Loucy (cell line): ENCODE measurements at regions not wholly inside any gene's neighbourhood (a gene's known extent, or its start where the extent isn't known, plus 50 kb on each side); places are given as distances from the start of the nearest gene placed in this dataset.
"Not testable (repeated sequence)": the region's sequence is repeated elsewhere in the genome, so short reads cannot be mapped to it uniquely, and the experiment has no call there.

Source experiments
- H2AFZ ChIP-seq: fragments of 200-600 bp; sonication (generic); 2 replicates; pipeline ENCODE4 v1.6.0; 2016; ENCODE audit warnings: antibody characterized with exemption, mild to moderate bottlenecking, low read length, moderate library complexity
- H3F3A ChIP-seq: fragments of 200-600 bp; 2 replicates; pipeline ENCODE4 v1.6.0; 2016; ENCODE audit warnings: antibody characterized with exemption, low read depth, mild to moderate bottlenecking
- H3K27me3 ChIP-seq: fragments of 200-600 bp; sonication (generic); 2 replicates; pipeline ENCODE4 v1.6.1; 2014; ENCODE audit warnings: low read length, mild to moderate bottlenecking; ENCODE audit not compliant: insufficient read depth, poor library complexity, severe bottlenecking
- H3K36me3 ChIP-seq: fragments of 200-600 bp; sonication (generic); 2 replicates; pipeline ENCODE4 v1.6.1; 2016; ENCODE audit warnings: low read length; ENCODE audit not compliant: insufficient read depth
- H3K4me1 ChIP-seq: fragments of 200-600 bp; sonication (generic); 2 replicates; pipeline ENCODE4 v1.5.1; 2014; ENCODE audit warnings: low read length, mild to moderate bottlenecking; ENCODE audit not compliant: insufficient read depth, poor library complexity, severe bottlenecking
- H3K4me2 ChIP-seq: fragments of 200-600 bp; sonication (generic); 2 replicates; pipeline ENCODE4 v1.6.0; 2014; ENCODE audit warnings: antibody characterized with exemption, low read length, low read depth, mild to moderate bottlenecking; ENCODE audit not compliant: poor library complexity, severe bottlenecking
- H3K4me3 ChIP-seq: fragments of 200-600 bp; sonication (generic); 2 replicates; pipeline ENCODE4 v1.5.1; 2014; ENCODE audit warnings: low read length, mild to moderate bottlenecking, mixed read lengths; ENCODE audit not compliant: poor library complexity, severe bottlenecking
- H3K79me2 ChIP-seq: fragments of 200-600 bp; sonication (generic); 2 replicates; pipeline ENCODE4 v1.6.1; 2014; ENCODE audit warnings: low read length; ENCODE audit not compliant: insufficient read depth
- H3K9ac ChIP-seq: fragments of 200-600 bp; sonication (generic); 2 replicates; pipeline ENCODE4 v1.6.0; 2014; ENCODE audit warnings: mild to moderate bottlenecking, low read depth, low read length, moderate library complexity; ENCODE audit not compliant: poor library complexity, severe bottlenecking
- H3K9me2 ChIP-seq: fragments of 200-600 bp; sonication (generic); replicated peaks from 2 replicates; pipeline ENCODE4 v1.6.1; 2016; ENCODE audit warnings: low read depth, low read length, mixed read lengths
- H3K9me3 ChIP-seq: fragments of 200-600 bp; sonication (generic); 2 replicates; pipeline ENCODE4 v1.6.1; 2014; ENCODE audit warnings: mild to moderate bottlenecking, antibody characterized with exemption, low read length, low read depth; ENCODE audit not compliant: insufficient read depth
- H4K20me1 ChIP-seq: fragments of 200-600 bp; sonication (generic); 2 replicates; pipeline ENCODE4 v1.6.0; 2014; ENCODE audit warnings: antibody characterized with exemption, low read length, mild to moderate bottlenecking; ENCODE audit not compliant: insufficient read depth, poor library complexity, severe bottlenecking
- CTCF ChIP-seq: fragments of 200-600 bp; sonication (generic); conservative IDR thresholded peaks from 2 replicates; pipeline ENCODE4 v1.5.1; 2014; ENCODE audit warnings: mild to moderate bottlenecking, antibody characterized with exemption, low read length
- EZH2phosphoT487 ChIP-seq: fragments of 200-600 bp; IDR thresholded peaks from 2 replicates; pipeline ENCODE4 v1.6.1; 2018; ENCODE audit warnings: antibody characterized with exemption, mild to moderate bottlenecking, moderate library complexity, borderline replicate concordance

DNA sequence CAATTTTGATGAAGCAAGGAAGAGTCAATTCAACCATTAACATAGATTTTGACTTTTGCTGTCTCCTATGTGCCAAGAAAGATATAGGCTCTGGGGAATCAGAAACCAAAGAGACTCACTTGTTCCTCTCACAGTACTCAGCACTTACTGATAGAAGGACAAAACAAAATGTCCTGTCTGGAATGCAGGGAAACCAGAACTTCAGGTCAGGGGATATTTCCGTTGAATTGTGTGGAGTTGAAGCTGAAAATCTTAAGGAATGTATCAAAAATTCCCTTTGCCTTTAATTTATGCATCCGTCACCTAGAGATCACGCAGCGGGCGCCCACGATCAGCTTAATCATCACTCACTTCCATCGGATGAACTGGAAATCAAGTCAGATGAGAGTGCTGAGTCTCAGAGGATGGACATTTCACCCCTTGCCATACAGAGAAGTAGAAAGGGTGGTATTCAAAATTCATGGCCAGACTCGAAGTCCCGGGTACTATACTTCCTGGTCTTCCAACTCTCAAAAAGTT is 63.2 kb upstream of the ALDH3B2 start:
- H3K4me2 ChIP-seq, H3K9ac ChIP-seq, H3K4me3 ChIP-seq, H3K79me2 ChIP-seq, H4K20me1 ChIP-seq, H3K4me1 ChIP-seq, H3F3A ChIP-seq, H3K36me3 ChIP-seq, H3K27me3 ChIP-seq, H3K9me3 ChIP-seq, H3K9me2 ChIP-seq, H2AFZ ChIP-seq: not testable (repeated sequence)

GRCh38 chr11:67732045-67732787 is 57.8 kb upstream of the ALDH3B2 start:
- Histone ChIP-seq H3K9me2 (no peaks in the 10 kb centered on the region), H3K36me3 (no peaks in the 10 kb centered on the region), H3K27me3 (no peaks in the 10 kb centered on the region), H3K4me1 (no peaks in the 10 kb centered on the region), H4K20me1 (no peaks in the 10 kb centered on the region), H3F3A (no peaks in the 10 kb centered on the region), H3K79me2 (no peaks in the 10 kb centered on the region), H3K9me3 (no peaks in the 10 kb centered on the region), H3K9ac (peak overlapping the region; percentile 55), H2AFZ (peak overlapping the region; percentile 51; the same call in 1 of the 2 replicates), H3K4me2 (peak overlapping the region; percentile 61), H3K4me3 (peak overlapping the region; percentile 71)
- TF ChIP-seq CTCF (peak; percentile 62), EZH2phosphoT487 (no peak)

- no peaks in the 10 kb centered on the region for H3K27me3 ChIP-seq
- peak overlapping the region; percentile 71 for H3K4me3 ChIP-seq
- TF ChIP-seq CTCF (no peak), EZH2phosphoT487 (no peak)
- no peaks in the 10 kb centered on the region for H3K4me1 ChIP-seq
- peak overlapping the region; percentile 61 for H3K4me2 ChIP-seq
- H3K9ac ChIP-seq = peak overlapping the region; percentile 55
- no peaks in the 10 kb centered on the region for H3K9me3 ChIP-seq
- H3K79me2 ChIP-seq = no peaks in the 10 kb centered on the region
- H3K9me2 ChIP-seq = no peaks in the 10 kb centered on the region
- H4K20me1 ChIP-seq = no peaks in the 10 kb centered on the region
- no peaks in the 10 kb centered on the region for H3K36me3 ChIP-seq
- no peaks in the 10 kb centered on the region for H3F3A ChIP-seq
- H2AFZ ChIP-seq = peak overlapping the region; percentile 51; the same call in 1 of the 2 replicates
Observed at GRCh38 chr11:67731583-67731982, 57.2 kb upstream of the ALDH3B2 start.

GRCh38 chr11:67728163-67728571 is 53.7 kb upstream of the ALDH3B2 start:
- H3K36me3 ChIP-seq, H3K4me3 ChIP-seq, H3K9me3 ChIP-seq, H4K20me1 ChIP-seq, H3K4me1 ChIP-seq, H3K4me2 ChIP-seq, H2AFZ ChIP-seq, H3K9me2 ChIP-seq, H3K79me2 ChIP-seq, H3K9ac ChIP-seq, H3K27me3 ChIP-seq, H3F3A ChIP-seq: not testable (repeated sequence)

DNA sequence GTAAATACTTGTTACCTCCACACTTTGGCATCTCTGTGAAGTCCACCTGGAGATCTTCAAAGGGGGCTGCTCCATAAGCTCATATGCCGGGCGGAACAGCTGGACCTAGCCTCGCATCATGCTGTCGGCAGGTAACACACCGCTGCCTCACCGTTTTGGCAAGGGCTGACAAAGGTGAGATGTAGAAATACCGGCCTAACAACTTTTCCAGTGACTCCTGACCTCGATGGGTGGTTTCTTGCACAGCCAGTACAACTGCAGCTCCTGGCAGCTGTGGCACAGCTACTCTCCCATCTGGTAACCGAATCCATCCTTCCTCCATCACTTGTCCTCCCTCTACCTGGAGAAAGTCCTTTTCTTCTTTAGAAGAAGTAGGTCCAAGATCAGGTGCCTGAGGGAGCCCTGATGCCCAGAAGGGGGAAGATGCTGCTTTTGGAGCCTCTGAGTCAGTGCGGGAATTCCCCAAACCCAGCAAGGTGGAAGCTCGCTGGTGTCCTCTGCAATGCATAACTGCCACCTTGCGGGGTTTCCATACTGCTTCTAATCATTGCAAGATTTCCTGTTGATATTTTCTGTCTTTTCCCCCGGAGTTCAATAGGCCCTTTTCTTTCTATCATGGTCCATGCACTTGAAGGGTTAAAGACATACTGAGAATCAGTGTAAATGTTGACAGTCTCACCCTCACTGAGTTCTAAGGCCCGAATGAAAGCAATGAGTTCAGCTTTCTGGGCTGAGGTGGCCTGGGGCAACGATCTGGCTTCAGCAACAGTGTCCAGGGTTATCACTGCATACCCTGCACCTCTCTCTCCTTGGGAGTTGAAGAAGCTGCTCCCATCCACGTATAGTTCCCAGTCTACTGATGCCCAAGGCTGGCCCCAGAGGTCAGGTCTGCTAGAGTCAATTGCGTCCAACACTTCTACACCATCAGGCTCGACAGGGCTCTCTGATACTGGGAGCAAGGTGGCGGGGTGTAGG is 52.9 kb upstream of the ALDH3B2 start:
- not testable (repeated sequence) for H3F3A ChIP-seq, H4K20me1 ChIP-seq, H2AFZ ChIP-seq, H3K9me2 ChIP-seq, H3K79me2 ChIP-seq, H3K27me3 ChIP-seq, H3K9me3 ChIP-seq, H3K9ac ChIP-seq, H3K36me3 ChIP-seq, H3K4me3 ChIP-seq, H3K4me2 ChIP-seq, H3K4me1 ChIP-seq
